Activated T-cell treated with anti-CD3 and anti-CD28 coated beads for 48 hours (primary cell): ENCODE measurements at regions not wholly inside any gene's neighbourhood (a gene's known extent, or its start where the extent isn't known, plus 50 kb on each side); places are given as distances from the start of the nearest gene placed in this dataset.

Source experiments
- DNase-seq: peaks from one replicate; pipeline ENCODE4 v3.0.0-alpha.2; 2020; ENCODE audit warnings: low read depth

- no peak for DNase-seq
These were observed 648.1 kb downstream of the PLPP3 start for GRCh38 chr1:55931081-55931940.

- no peak for DNase-seq
These were observed 649.7 kb downstream of the PLPP3 start for GRCh38 chr1:55929652-55930051.

GRCh38 chr1:55928576-55928975 lies 650.8 kb downstream of the PLPP3 start:
- DNase-seq, result no peak

GRCh38 chr1:55927702-55928290 lies 651.6 kb downstream of the PLPP3 start:
- no peak for DNase-seq

GRCh38 chr1:55926906-55927471 lies 652.4 kb downstream of the PLPP3 start:
- no peak for DNase-seq

- no peak for DNase-seq
These were observed 662.5 kb downstream of the PLPP3 start for GRCh38 chr1:55916907-55917306.

GRCh38 chr1:55916481-55916880 lies 662.9 kb downstream of the PLPP3 start:
- no peak for DNase-seq

GRCh38 chr1:55913565-55913964 lies 665.8 kb downstream of the PLPP3 start:
- no peak for DNase-seq

GRCh38 chr1:55912438-55912837 lies 666.9 kb downstream of the PLPP3 start:
- no peak for DNase-seq

GRCh38 chr1:55904541-55904940 lies 674.8 kb downstream of the PLPP3 start:
- DNase-seq, result no peak

GRCh38 chr1:55898181-55898580 lies 681.2 kb downstream of the PLPP3 start:
- DNase-seq, result no peak

GRCh38 chr1:55896210-55896609 lies 681.0 kb upstream of the USP24 start:
- no peak for DNase-seq

- no peak for DNase-seq
These were observed 679.4 kb upstream of the USP24 start for GRCh38 chr1:55894521-55894920.

GRCh38 chr1:55893155-55893554 lies 678.0 kb upstream of the USP24 start:
- DNase-seq, result no peak

GRCh38 chr1:55888685-55889317 lies 673.6 kb upstream of the USP24 start:
- no peak for DNase-seq

GRCh38 chr1:55886856-55887712 lies 671.9 kb upstream of the USP24 start:
- no peak for DNase-seq

- DNase-seq, result no peak
These were observed 670.5 kb upstream of the USP24 start for GRCh38 chr1:55885619-55886018.

GRCh38 chr1:55882931-55883330 lies 667.8 kb upstream of the USP24 start:
- no peak for DNase-seq

GRCh38 chr1:55879346-55879745 lies 664.2 kb upstream of the USP24 start:
- DNase-seq, result no peak

GRCh38 chr1:55877437-55878232 lies 662.5 kb upstream of the USP24 start:
- DNase-seq, result no peak
